ENCODE measurements at regions not wholly inside any gene's neighbourhood (a gene's known extent, or its start where the extent isn't known, plus 50 kb on each side); places are given as distances from the start of the nearest gene placed in this dataset.

DNA sequence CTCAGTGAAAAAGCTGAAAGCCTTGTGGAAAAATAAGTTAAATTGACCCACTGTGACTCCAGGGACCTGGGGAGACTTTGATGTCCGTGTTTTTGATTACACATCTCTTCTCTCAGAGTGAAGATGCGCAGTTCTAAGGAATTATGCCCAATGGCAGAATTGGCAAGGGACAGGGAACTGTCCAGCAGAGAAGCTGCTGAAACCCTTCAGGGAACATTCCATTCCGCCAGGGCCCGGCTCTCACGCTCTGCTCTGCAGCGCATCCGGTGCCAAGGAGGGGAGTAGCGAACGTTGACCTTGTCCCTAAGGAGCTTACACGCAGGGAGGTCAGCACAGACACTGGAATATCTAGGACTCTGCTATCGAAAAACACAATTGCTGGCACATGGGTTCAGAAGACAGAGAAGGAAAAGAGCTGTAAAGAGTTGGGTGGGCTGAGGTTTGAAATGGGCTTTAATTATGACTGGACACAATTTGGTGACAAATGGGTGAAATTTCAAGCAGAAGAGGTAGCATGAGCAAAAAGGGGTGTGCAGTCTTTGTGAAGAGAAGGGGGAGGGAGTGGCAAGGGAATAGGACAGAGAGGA lies 64.5 kb upstream of the B3GAT1 start:
- ChIA-PET POLR2A (no interaction called here), CTCF (no interaction called here), RAD21 (ENCODE audit: low non-redundant PET in 1 of 2, low total read pairs in 2 of 2, uncharacterized antibody in 2 of 2, unreplicated experiment in 2 of 2) (no interaction called here)
- BruUV-seq (replicated peaks), result no TSS peak
- ATAC-seq (no peak), DNase-seq (ENCODE audit: low read depth, low spot score) (no peak)
- H4K20me1 ChIP-seq (ENCODE audit: insufficient read depth), result no peaks in the 10 kb centered on the region
- intact Hi-C loops (cut with micrococcal nuclease), result no loop called here
- H3K9me2 ChIP-seq (ENCODE audit: insufficient read depth), result no peaks in the 10 kb centered on the region
- H3K9ac ChIP-seq (ENCODE audit: low read length), result no peak overlapping the region
- no peaks in the 10 kb centered on the region for H3K79me2 ChIP-seq (ENCODE audit: insufficient read depth, low read length)
- H3K27ac ChIP-seq (ENCODE audit: low read depth, low read length), result no peak overlapping the region
- TF ChIP-seq, protein P1, sequence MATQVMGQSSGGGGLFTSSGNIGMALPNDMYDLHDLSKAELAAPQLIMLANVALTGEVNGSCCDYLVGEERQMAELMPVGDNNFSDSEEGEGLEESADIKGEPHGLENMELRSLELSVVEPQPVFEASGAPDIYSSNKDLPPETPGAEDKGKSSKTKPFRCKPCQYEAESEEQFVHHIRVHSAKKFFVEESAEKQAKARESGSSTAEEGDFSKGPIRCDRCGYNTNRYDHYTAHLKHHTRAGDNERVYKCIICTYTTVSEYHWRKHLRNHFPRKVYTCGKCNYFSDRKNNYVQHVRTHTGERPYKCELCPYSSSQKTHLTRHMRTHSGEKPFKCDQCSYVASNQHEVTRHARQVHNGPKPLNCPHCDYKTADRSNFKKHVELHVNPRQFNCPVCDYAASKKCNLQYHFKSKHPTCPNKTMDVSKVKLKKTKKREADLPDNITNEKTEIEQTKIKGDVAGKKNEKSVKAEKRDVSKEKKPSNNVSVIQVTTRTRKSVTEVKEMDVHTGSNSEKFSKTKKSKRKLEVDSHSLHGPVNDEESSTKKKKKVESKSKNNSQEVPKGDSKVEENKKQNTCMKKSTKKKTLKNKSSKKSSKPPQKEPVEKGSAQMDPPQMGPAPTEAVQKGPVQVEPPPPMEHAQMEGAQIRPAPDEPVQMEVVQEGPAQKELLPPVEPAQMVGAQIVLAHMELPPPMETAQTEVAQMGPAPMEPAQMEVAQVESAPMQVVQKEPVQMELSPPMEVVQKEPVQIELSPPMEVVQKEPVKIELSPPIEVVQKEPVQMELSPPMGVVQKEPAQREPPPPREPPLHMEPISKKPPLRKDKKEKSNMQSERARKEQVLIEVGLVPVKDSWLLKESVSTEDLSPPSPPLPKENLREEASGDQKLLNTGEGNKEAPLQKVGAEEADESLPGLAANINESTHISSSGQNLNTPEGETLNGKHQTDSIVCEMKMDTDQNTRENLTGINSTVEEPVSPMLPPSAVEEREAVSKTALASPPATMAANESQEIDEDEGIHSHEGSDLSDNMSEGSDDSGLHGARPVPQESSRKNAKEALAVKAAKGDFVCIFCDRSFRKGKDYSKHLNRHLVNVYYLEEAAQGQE (IDR thresholded peaks at IDR 0.05; ENCODE audit: low read depth), result peak; percentile 76
- no peak for TF ChIP-seq EGR1 (IDR thresholded peaks at IDR 0.05; ENCODE audit: low read depth)
- H3K9me3 ChIP-seq (ENCODE audit: control insufficient read depth in 1 of 2, insufficient read depth in 1 of 2, low read depth in 1 of 2, low read length in 2 of 2), result no peaks in the 10 kb centered on the region
- no peak overlapping the region for H2AFZ ChIP-seq (ENCODE audit: low read depth, low read length, poor library complexity, severe bottlenecking)
- H3K4me3 ChIP-seq (replicated peaks in 1 of 2; ENCODE audit: low read depth in 1 of 2, low read length in 2 of 2), result no peak overlapping the region
- no peaks in the 10 kb centered on the region for H3K4me1 ChIP-seq (ENCODE audit: control insufficient read depth in 1 of 2, insufficient read depth in 2 of 2, low read length in 2 of 2)
- H3K27me3 ChIP-seq (ENCODE audit: insufficient read depth, low read length), result peaks cover 78% of the 10 kb centered on the region
- H3K4me2 ChIP-seq (ENCODE audit: low read length), result no peak overlapping the region
- H3K36me3 ChIP-seq (ENCODE audit: control insufficient read depth in 1 of 2, insufficient read depth in 2 of 2, low read length in 2 of 2), result no peaks in the 10 kb centered on the region

DNA sequence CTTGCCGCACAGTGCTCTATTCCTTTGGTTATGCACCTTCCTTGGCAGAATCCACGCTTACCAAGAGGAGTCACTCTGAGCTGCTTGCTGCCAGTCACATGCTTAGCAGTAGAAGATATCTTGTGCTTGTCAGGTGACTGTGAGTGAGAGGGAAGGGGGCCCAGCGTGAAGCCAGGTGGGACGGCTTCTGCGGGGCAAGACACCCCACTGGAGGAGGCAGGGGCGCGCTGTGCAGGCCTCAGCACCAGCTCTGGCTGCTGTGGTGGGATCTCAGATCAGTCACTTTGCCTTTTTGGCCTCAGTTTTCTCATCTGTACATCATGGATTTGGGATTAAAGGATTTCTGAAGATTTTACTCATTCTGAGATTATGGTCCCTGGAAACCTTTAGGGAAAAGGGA lies 63.9 kb upstream of the B3GAT1 start:
- ChIA-PET POLR2A (no interaction called here), RAD21 (ENCODE audit: low non-redundant PET in 1 of 2, low total read pairs in 2 of 2, uncharacterized antibody in 2 of 2, unreplicated experiment in 2 of 2) (no interaction called here), CTCF (no interaction called here)
- H3K27me3 ChIP-seq (ENCODE audit: insufficient read depth, low read length), result peaks cover 78% of the 10 kb centered on the region
- ATAC-seq, result no peak
- no peaks in the 10 kb centered on the region for H3K36me3 ChIP-seq (ENCODE audit: control insufficient read depth in 1 of 2, insufficient read depth in 2 of 2, low read length in 2 of 2)
- intact Hi-C loops (cut with micrococcal nuclease), result no loop called here
- no peak overlapping the region for H3K4me2 ChIP-seq (ENCODE audit: low read length)
- no peak for DNase-seq (ENCODE audit: low read depth, low spot score)
- no peaks in the 10 kb centered on the region for H3K9me2 ChIP-seq (ENCODE audit: insufficient read depth)
- H2AFZ ChIP-seq (ENCODE audit: low read depth, low read length, poor library complexity, severe bottlenecking), result no peak overlapping the region
- no peaks in the 10 kb centered on the region for H3K4me1 ChIP-seq (ENCODE audit: control insufficient read depth in 1 of 2, insufficient read depth in 2 of 2, low read length in 2 of 2)
- no peaks in the 10 kb centered on the region for H3K9me3 ChIP-seq (ENCODE audit: control insufficient read depth in 1 of 2, insufficient read depth in 1 of 2, low read depth in 1 of 2, low read length in 2 of 2)
- H3K79me2 ChIP-seq (ENCODE audit: insufficient read depth, low read length), result no peaks in the 10 kb centered on the region
- BruUV-seq (replicated peaks), result no TSS peak
- no peaks in the 10 kb centered on the region for H4K20me1 ChIP-seq (ENCODE audit: insufficient read depth)
- H3K27ac ChIP-seq (ENCODE audit: low read depth, low read length), result no peak overlapping the region
- no peak overlapping the region for H3K4me3 ChIP-seq (replicated peaks in 1 of 2; ENCODE audit: low read depth in 1 of 2, low read length in 2 of 2)
- H3K9ac ChIP-seq (ENCODE audit: low read length), result no peak overlapping the region
- TF ChIP-seq TCF7L2 (IDR thresholded peaks at IDR 0.05; ENCODE audit: borderline replicate concordance, extremely low read depth, insufficient read depth, insufficient read length) (no peak), ZFX (IDR thresholded peaks at IDR 0.05) (no peak), POLR2AphosphoS5 (IDR thresholded peaks at IDR 0.05; ENCODE audit: low read depth, low read length) (no peak), FOSL1 (IDR thresholded peaks at IDR 0.05; ENCODE audit: low read depth) (no peak), RAD21 (IDR thresholded peaks at IDR 0.05; ENCODE audit: low read depth) (no peak), YY1 (IDR thresholded peaks at IDR 0.05; ENCODE audit: extremely low read depth, insufficient replicate concordance, low read depth, low read length) (no peak), EZH2 (IDR thresholded peaks at IDR 0.05) (no peak), JUND (IDR thresholded peaks at IDR 0.05) (no peak), SP1 (IDR thresholded peaks at IDR 0.05; ENCODE audit: low read depth) (no peak), ZNF274 (IDR thresholded peaks at IDR 0.05; ENCODE audit: low read depth, low read length) (no peak), EGR1 (IDR thresholded peaks at IDR 0.05; ENCODE audit: low read depth) (no peak), POLR2A (IDR thresholded peaks at IDR 0.05; ENCODE audit: borderline replicate concordance, extremely low read depth, insufficient read depth, insufficient read length) (no peak)
- TF ChIP-seq, protein P2, sequence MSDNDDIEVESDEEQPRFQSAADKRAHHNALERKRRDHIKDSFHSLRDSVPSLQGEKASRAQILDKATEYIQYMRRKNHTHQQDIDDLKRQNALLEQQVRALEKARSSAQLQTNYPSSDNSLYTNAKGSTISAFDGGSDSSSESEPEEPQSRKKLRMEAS (IDR thresholded peaks at IDR 0.05), result no peak
- TF ChIP-seq, protein P3, sequence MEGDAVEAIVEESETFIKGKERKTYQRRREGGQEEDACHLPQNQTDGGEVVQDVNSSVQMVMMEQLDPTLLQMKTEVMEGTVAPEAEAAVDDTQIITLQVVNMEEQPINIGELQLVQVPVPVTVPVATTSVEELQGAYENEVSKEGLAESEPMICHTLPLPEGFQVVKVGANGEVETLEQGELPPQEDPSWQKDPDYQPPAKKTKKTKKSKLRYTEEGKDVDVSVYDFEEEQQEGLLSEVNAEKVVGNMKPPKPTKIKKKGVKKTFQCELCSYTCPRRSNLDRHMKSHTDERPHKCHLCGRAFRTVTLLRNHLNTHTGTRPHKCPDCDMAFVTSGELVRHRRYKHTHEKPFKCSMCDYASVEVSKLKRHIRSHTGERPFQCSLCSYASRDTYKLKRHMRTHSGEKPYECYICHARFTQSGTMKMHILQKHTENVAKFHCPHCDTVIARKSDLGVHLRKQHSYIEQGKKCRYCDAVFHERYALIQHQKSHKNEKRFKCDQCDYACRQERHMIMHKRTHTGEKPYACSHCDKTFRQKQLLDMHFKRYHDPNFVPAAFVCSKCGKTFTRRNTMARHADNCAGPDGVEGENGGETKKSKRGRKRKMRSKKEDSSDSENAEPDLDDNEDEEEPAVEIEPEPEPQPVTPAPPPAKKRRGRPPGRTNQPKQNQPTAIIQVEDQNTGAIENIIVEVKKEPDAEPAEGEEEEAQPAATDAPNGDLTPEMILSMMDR (IDR thresholded peaks at IDR 0.05 in 2 of 3, conservative IDR thresholded peaks at IDR 0.05 in 1 of 3; ENCODE audit: borderline replicate concordance in 1 of 3, insufficient read depth in 1 of 3, low read depth in 2 of 3, low read length in 2 of 3), result no peak

Measured in HCT116 (cell line).